A673 (cell line): ENCODE measurements at regions not wholly inside any gene's neighbourhood (a gene's known extent, or its start where the extent isn't known, plus 50 kb on each side); places are given as distances from the start of the nearest gene placed in this dataset.

Experiments used
- BruUV-seq: library from RNA; stranded (reverse); fragments of 400-500 nt; replicated peaks from 2 replicates; lab custom pipeline; 2021; lab: Mats Ljungman, UMichigan
- CTCF ChIA-PET: fragments of 300-600 bp; sonication (Branson Sonifier 250); formaldehyde crosslinking; loops from one replicate; lab custom pipeline; 2022; ENCODE audit warnings: antibody characterized with exemption; lab: Charles Lee
- POLR2A ChIA-PET: fragments of 300-600 bp; sonication (Branson Sonifier 250); formaldehyde crosslinking; loops from one replicate; lab custom pipeline; 2022; ENCODE audit warnings: antibody characterized with exemption; ENCODE audit not compliant: low non-redundant PET; lab: Charles Lee
- DNase-seq: peaks from one replicate; pipeline ENCODE4 v3.0.0-alpha.2; 2015; ENCODE audit warnings: low spot score
- H3K27ac ChIP-seq: fragments of 200-600 bp; sonication (generic); 2 replicates; pipeline ENCODE4 v1.5.1; 2016; ENCODE audit warnings: mixed run types, low read depth, mild to moderate bottlenecking, mixed read lengths, antibody characterized with exemption, low read length; ENCODE audit not compliant: poor library complexity, severe bottlenecking
- H3K27me3 ChIP-seq: fragments of 200-600 bp; sonication (generic); replicated peaks from 2 replicates; pipeline ENCODE4 v1.6.1; 2017; ENCODE audit warnings: mixed run types, low read depth, mild to moderate bottlenecking, mixed read lengths, antibody characterized with exemption, low read length; ENCODE audit not compliant: insufficient read depth, poor library complexity
- H3K36me3 ChIP-seq: fragments of 200-600 bp; sonication (generic); 2 replicates; pipeline ENCODE4 v1.6.1; 2016; ENCODE audit warnings: mixed run types, mild to moderate bottlenecking, mixed read lengths, antibody characterized with exemption, low read length; ENCODE audit not compliant: insufficient read depth, poor library complexity, severe bottlenecking
- H3K4me1 ChIP-seq: fragments of 200-600 bp; sonication (generic); 2 replicates; pipeline ENCODE4 v1.6.1; 2017; ENCODE audit warnings: mixed run types, mild to moderate bottlenecking, mixed read lengths, antibody characterized with exemption, low read length; ENCODE audit not compliant: insufficient read depth, poor library complexity, severe bottlenecking
- H3K4me3 ChIP-seq: fragments of 200-600 bp; sonication (generic); 2 replicates; pipeline ENCODE4 v1.5.1; 2016; ENCODE audit warnings: low read depth, mixed run types, mild to moderate bottlenecking, mixed read lengths, low read length; ENCODE audit not compliant: poor library complexity, severe bottlenecking
- H3K9me3 ChIP-seq: fragments of 200-600 bp; sonication (generic); 2 replicates; pipeline ENCODE4 v1.6.1; 2016; ENCODE audit warnings: mixed run types, low read depth, mild to moderate bottlenecking, mixed read lengths, antibody characterized with exemption, low read length; ENCODE audit not compliant: poor library complexity, severe bottlenecking
- CTCF ChIP-seq: fragments of 300-800, 200-600 bp; sonication (generic); conservative IDR thresholded peaks from 2 replicates; pipeline ENCODE4 v1.5.1; 2017; ENCODE audit warnings: low read depth, mild to moderate bottlenecking, antibody characterized with exemption, low read length, moderate library complexity, mixed read lengths
- EZH2 ChIP-seq: fragments of 200-600 bp; sonication (generic); IDR thresholded peaks from 2 replicates; pipeline ENCODE4 v1.6.1; 2017; ENCODE audit warnings: borderline replicate concordance, low read depth, mild to moderate bottlenecking, mixed read lengths, antibody characterized with exemption, low read length; ENCODE audit not compliant: poor library complexity, severe bottlenecking
- intact Hi-C: fragments of 100-400 bp; cut with micrococcal nuclease; formaldehyde crosslinking; loops from one replicate; pipeline ENCODE4 v1.10.0; 2022; ENCODE audit not compliant: unreplicated experiment

- CTCF ChIA-PET = no interaction called here
- intact Hi-C loops = no loop called here
- no peak overlapping the region for H3K27ac ChIP-seq
- H3K4me1 ChIP-seq = no peaks in the 10 kb centered on the region
- no peaks in the 10 kb centered on the region for H3K36me3 ChIP-seq
- POLR2A ChIA-PET = no interaction called here
- H3K9me3 ChIP-seq = peaks cover 12% of the 10 kb centered on the region
- H3K4me3 ChIP-seq = no peak overlapping the region
- DNase-seq = no peak
- H3K27me3 ChIP-seq = no peaks in the 10 kb centered on the region
- no peak for TF ChIP-seq EZH2
- TF ChIP-seq CTCF = no peak
- BruUV-seq = no TSS peak
Observed at GRCh38 chr4:149095001-149095400, 652.8 kb upstream of the NR3C2 start.

GRCh38 chr4:149084144-149084543, 641.9 kb upstream of the NR3C2 start:
- H3K4me3 ChIP-seq = no peak overlapping the region
- H3K36me3 ChIP-seq = no peaks in the 10 kb centered on the region
- H3K4me1 ChIP-seq = no peaks in the 10 kb centered on the region
- TF ChIP-seq EZH2 = no peak
- TF ChIP-seq CTCF = no peak
- H3K9me3 ChIP-seq = peaks cover 4% of the 10 kb centered on the region
- no TSS peak for BruUV-seq
- DNase-seq = no peak
- no peak overlapping the region for H3K27ac ChIP-seq
- ChIA-PET CTCF (no interaction called here), POLR2A (no interaction called here)
- no peaks in the 10 kb centered on the region for H3K27me3 ChIP-seq
- intact Hi-C loops = no loop called here

- Histone ChIP-seq H3K4me3 (no peak overlapping the region), H3K27ac (no peak overlapping the region), H3K9me3 (no peaks in the 10 kb centered on the region), H3K27me3 (no peaks in the 10 kb centered on the region), H3K36me3 (no peaks in the 10 kb centered on the region), H3K4me1 (no peaks in the 10 kb centered on the region)
- ChIA-PET POLR2A (no interaction called here), CTCF (no interaction called here)
- TF ChIP-seq EZH2 = no peak
- TF ChIP-seq CTCF = no peak
- no peak for DNase-seq
- intact Hi-C loops = no loop called here
- BruUV-seq = no TSS peak
Observed at GRCh38 chr4:149077181-149077580, 635.0 kb upstream of the NR3C2 start.
